OCI-LY1 (cell line): ENCODE measurements at regions not wholly inside any gene's neighbourhood (a gene's known extent, or its start where the extent isn't known, plus 50 kb on each side); places are given as distances from the start of the nearest gene placed in this dataset.

Experiments
- CTCF ChIP-seq: fragments of 200-600 bp; sonication (generic), shearing (Covaris generic); IDR thresholded peaks from 2 replicates; pipeline ENCODE4 v1.5.1; 2017; ENCODE audit warnings: mild to moderate bottlenecking, antibody characterized with exemption, low read length, moderate library complexity, mixed read lengths
- EZH2 ChIP-seq: fragments of 200-600 bp; sonication (generic), shearing (Covaris generic); IDR thresholded peaks from 2 replicates; pipeline ENCODE4 v1.8.0; 2017; ENCODE audit warnings: borderline replicate concordance, mixed run types, mild to moderate bottlenecking, antibody characterized with exemption, low read length, moderate library complexity, mixed read lengths

- TF ChIP-seq CTCF: no peak
- TF ChIP-seq EZH2: no peak
Observed at GRCh38 chr3:27044931-27045481, 324.2 kb downstream of the NEK10 start.
